Parathyroid adenoma (tissue), 2 donors: ENCODE measurements at regions not wholly inside any gene's neighbourhood (a gene's known extent, or its start where the extent isn't known, plus 50 kb on each side); places are given as distances from the start of the nearest gene placed in this dataset.

ENCODE experiments used
- H2AFZ ChIP-seq: fragments of 300-600 bp; sonication (generic); one replicate; pipeline ENCODE4 v1.7.0; 2017; ENCODE audit warnings: antibody characterized with exemption, mild to moderate bottlenecking
- H3K27ac ChIP-seq: fragments of 300-600 bp; sonication (generic); one replicate; pipeline ENCODE4 v1.7.0; 2017
- H3K27me3 ChIP-seq: fragments of 300-600 bp; sonication (generic); one replicate; pipeline ENCODE4 v1.7.0; 2017; ENCODE audit warnings: low read length; ENCODE audit not compliant: control insufficient read depth, insufficient read depth
- H3K36me3 ChIP-seq: fragments of 300-600 bp; sonication (generic); one replicate; pipeline ENCODE4 v1.7.0; 2017; ENCODE audit warnings: low read length; ENCODE audit not compliant: control insufficient read depth, insufficient read depth
- H3K4me1 ChIP-seq: fragments of 300-600 bp; sonication (generic); one replicate; pipeline ENCODE4 v1.7.0; 2017; ENCODE audit warnings: control low read depth
- H3K4me2 ChIP-seq: fragments of 300-600 bp; sonication (generic); one replicate; pipeline ENCODE4 v1.7.0; 2017; ENCODE audit warnings: low read length
- H3K4me3 ChIP-seq: fragments of 300-600 bp; sonication (generic); one replicate; pipeline ENCODE4 v1.7.0; 2017; ENCODE audit warnings: low read depth, low read length
- H3K79me2 ChIP-seq: fragments of 300-600 bp; sonication (generic); one replicate; pipeline ENCODE4 v1.7.0; 2017; ENCODE audit warnings: control low read depth
- H3K9ac ChIP-seq: fragments of 300-600 bp; sonication (generic); one replicate; pipeline ENCODE4 v1.7.0; 2017; ENCODE audit warnings: mild to moderate bottlenecking
- H3K9me3 ChIP-seq: fragments of 300-600 bp; sonication (generic); one replicate; pipeline ENCODE4 v1.7.0; 2017; ENCODE audit warnings: low read length; ENCODE audit not compliant: control insufficient read depth
- CTCF ChIP-seq: fragments of 300-600 bp; sonication (generic); IDR thresholded peaks from one replicate; pipeline ENCODE4 v1.7.0; 2017; ENCODE audit warnings: antibody characterized with exemption, mild to moderate bottlenecking
- donor health status: primary hyperparathyroidism.

GRCh38 chr7:34361663-34362250, 296.3 kb upstream of the NPSR1 start:
- Histone ChIP-seq H3K79me2 (no peaks in the 10 kb centered on the region), H3K4me2 (no peak overlapping the region), H3K27me3 (no peaks in the 10 kb centered on the region), H3K4me3 (no peak overlapping the region), H2AFZ (no peak overlapping the region), H3K27ac (no peak overlapping the region), H3K36me3 (no peaks in the 10 kb centered on the region), H3K4me1 (no peaks in the 10 kb centered on the region), H3K9me3 (no peaks in the 10 kb centered on the region), H3K9ac (no peak overlapping the region)
- TF ChIP-seq CTCF = no peak

GRCh38 chr7:34362621-34363020, 295.4 kb upstream of the NPSR1 start:
- no peaks in the 10 kb centered on the region for H3K9me3 ChIP-seq
- no peak overlapping the region for H3K4me2 ChIP-seq
- no peak overlapping the region for H3K27ac ChIP-seq
- H3K79me2 ChIP-seq = no peaks in the 10 kb centered on the region
- no peaks in the 10 kb centered on the region for H3K36me3 ChIP-seq
- H3K4me3 ChIP-seq = no peak overlapping the region
- H3K27me3 ChIP-seq = no peaks in the 10 kb centered on the region
- H3K4me1 ChIP-seq = no peaks in the 10 kb centered on the region
- no peak overlapping the region for H3K9ac ChIP-seq
- TF ChIP-seq CTCF = no peak
- H2AFZ ChIP-seq = no peak overlapping the region

- no peaks in the 10 kb centered on the region for H3K27me3 ChIP-seq
- no peaks in the 10 kb centered on the region for H3K4me1 ChIP-seq
- H3K4me3 ChIP-seq = no peak overlapping the region
- no peak overlapping the region for H2AFZ ChIP-seq
- no peak overlapping the region for H3K9ac ChIP-seq
- no peaks in the 10 kb centered on the region for H3K36me3 ChIP-seq
- H3K79me2 ChIP-seq = no peaks in the 10 kb centered on the region
- H3K27ac ChIP-seq = no peak overlapping the region
- no peak for TF ChIP-seq CTCF
- H3K9me3 ChIP-seq = no peaks in the 10 kb centered on the region
- no peak overlapping the region for H3K4me2 ChIP-seq
These were observed 293.9 kb upstream of the NPSR1 start for GRCh38 chr7:34364130-34364529.

- Histone ChIP-seq H2AFZ (no peak overlapping the region), H3K79me2 (no peaks in the 10 kb centered on the region), H3K9me3 (no peaks in the 10 kb centered on the region), H3K4me1 (no peaks in the 10 kb centered on the region), H3K27ac (no peak overlapping the region), H3K4me3 (no peak overlapping the region), H3K36me3 (no peaks in the 10 kb centered on the region), H3K4me2 (no peak overlapping the region), H3K27me3 (no peaks in the 10 kb centered on the region), H3K9ac (no peak overlapping the region)
- no peak for TF ChIP-seq CTCF
These were observed 293.0 kb upstream of the NPSR1 start for GRCh38 chr7:34365011-34365410.

GRCh38 chr7:34365611-34366010, 292.4 kb upstream of the NPSR1 start:
- no peak for TF ChIP-seq CTCF
- Histone ChIP-seq H3K9me3 (no peaks in the 10 kb centered on the region), H2AFZ (no peak overlapping the region), H3K27ac (no peak overlapping the region), H3K27me3 (no peaks in the 10 kb centered on the region), H3K4me3 (no peak overlapping the region), H3K4me1 (no peaks in the 10 kb centered on the region), H3K9ac (no peak overlapping the region), H3K36me3 (no peaks in the 10 kb centered on the region), H3K4me2 (no peak overlapping the region), H3K79me2 (no peaks in the 10 kb centered on the region)
